Thyroid gland (tissue), 4 donors: ENCODE measurements at regions not wholly inside any gene's neighbourhood (a gene's known extent, or its start where the extent isn't known, plus 50 kb on each side); places are given as distances from the start of the nearest gene placed in this dataset.

ENCODE experiments used
- CTCF ChIP-seq, 6 experiments: fragments of 200-600 bp in 3 of 6; fragments of 450-650 bp in 3 of 6; sonication (generic) in 3 of 6; IDR thresholded peaks; one replicate each; pipeline ENCODE4 v1.5.1; 2016 to 2019; ENCODE audit warnings: antibody characterized with exemption in 6 of 6, mild to moderate bottlenecking in 2 of 6, inconsistent platforms in 1 of 6, moderate library complexity in 1 of 6
- POLR2A ChIP-seq, 2 donors: fragments of 450-650 bp; IDR thresholded peaks; one replicate each; pipeline ENCODE4 v1.6.1; 2017; ENCODE audit warnings: antibody characterized with exemption in 2 of 2, mild to moderate bottlenecking in 2 of 2, moderate library complexity in 1 of 2

DNA sequence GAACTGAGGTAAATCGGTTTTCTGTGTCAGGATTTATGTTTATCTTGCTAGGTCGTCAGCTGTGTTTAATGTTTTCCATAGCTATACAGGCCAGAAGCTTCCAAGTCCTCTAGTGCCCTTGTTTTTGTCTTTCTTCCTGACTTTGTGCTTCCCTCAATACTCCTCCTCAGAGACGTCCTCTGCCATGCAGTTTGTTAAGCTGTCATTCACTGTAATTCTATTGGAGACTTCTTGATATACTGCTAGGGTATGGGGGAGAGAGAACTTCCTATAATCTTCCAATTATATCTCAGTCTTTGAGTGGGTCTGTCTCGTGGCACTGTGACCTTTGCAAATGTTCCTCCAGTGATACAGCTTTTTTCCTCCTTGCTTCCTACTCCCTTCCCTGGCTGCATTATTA lies 327.3 kb upstream of the ANO5 start:
- TF ChIP-seq CTCF (IDR thresholded peaks at IDR 0.05) (no peak), POLR2A (IDR thresholded peaks at IDR 0.05) (no peak)
